H9 (cell line): ENCODE measurements at regions not wholly inside any gene's neighbourhood (a gene's known extent, or its start where the extent isn't known, plus 50 kb on each side); places are given as distances from the start of the nearest gene placed in this dataset.

Experiments used
- DNase-seq: peaks from one replicate; pipeline ENCODE4 v3.0.0-alpha.2; 2017
- H2AFZ ChIP-seq: one replicate; pipeline ENCODE4 v1.6.1; 2013; ENCODE audit warnings: mild to moderate bottlenecking, low read length, control low read depth, moderate library complexity
- H2AK5ac ChIP-seq: 2 replicates; pipeline ENCODE4 v1.6.1; 2013; ENCODE audit warnings: low read length, control low read depth, mixed read lengths; ENCODE audit not compliant: insufficient read length
- H2BK120ac ChIP-seq: one replicate; pipeline ENCODE4 v1.6.1; 2013; ENCODE audit warnings: low read depth, mild to moderate bottlenecking, low read length, control low read depth, inconsistent platforms; ENCODE audit not compliant: poor library complexity, severe bottlenecking
- H2BK12ac ChIP-seq: 2 replicates; pipeline ENCODE4 v1.6.1; 2013; ENCODE audit warnings: low read length, control low read depth, mixed read lengths, low read depth; ENCODE audit not compliant: insufficient read length
- H2BK15ac ChIP-seq: 2 replicates; pipeline ENCODE4 v1.6.1; 2013; ENCODE audit warnings: low read depth, low read length, control low read depth
- H2BK20ac ChIP-seq: one replicate; pipeline ENCODE4 v1.6.1; 2013; ENCODE audit warnings: low read depth, mild to moderate bottlenecking, low read length, control low read depth, inconsistent platforms; ENCODE audit not compliant: poor library complexity, severe bottlenecking
- H2BK5ac ChIP-seq: 2 replicates; pipeline ENCODE4 v1.6.1; 2013; ENCODE audit warnings: low read length, control low read depth, mixed read lengths; ENCODE audit not compliant: insufficient read length
- H3K14ac ChIP-seq: 2 replicates; pipeline ENCODE4 v1.6.1; 2013; ENCODE audit warnings: low read length, control low read depth; ENCODE audit not compliant: insufficient read depth
- H3K18ac ChIP-seq: 2 replicates; pipeline ENCODE4 v1.6.1; 2013; ENCODE audit warnings: low read depth, mild to moderate bottlenecking, mixed read lengths, low read length, control low read depth; ENCODE audit not compliant: insufficient read length
- H3K23ac ChIP-seq: 2 replicates; pipeline ENCODE4 v1.6.1; 2013; ENCODE audit warnings: low read length, control low read depth, mixed read lengths, low read depth; ENCODE audit not compliant: insufficient read length
- H3K23me2 ChIP-seq: 2 replicates; pipeline ENCODE4 v1.6.1; 2013; ENCODE audit warnings: low read depth, mild to moderate bottlenecking, mixed read lengths, low read length, control low read depth; ENCODE audit not compliant: insufficient read length, poor library complexity, severe bottlenecking
- H3K27ac ChIP-seq: 2 replicates; pipeline ENCODE4 v1.5.1; 2013; ENCODE audit warnings: low read length, control low read depth, mixed read lengths, low read depth; ENCODE audit not compliant: insufficient read length
- H3K27me3 ChIP-seq: 2 replicates; pipeline ENCODE4 v1.6.1; 2013; ENCODE audit warnings: low read length, control low read depth, inconsistent platforms; ENCODE audit not compliant: insufficient read depth
- H3K4ac ChIP-seq: 2 replicates; pipeline ENCODE4 v1.6.1; 2013; ENCODE audit warnings: low read depth, mild to moderate bottlenecking, control low read depth, inconsistent platforms, low read length, moderate library complexity
- H3K4me1 ChIP-seq: 2 replicates; pipeline ENCODE4 v1.6.1; 2013; ENCODE audit warnings: low read length, control low read depth, inconsistent platforms; ENCODE audit not compliant: insufficient read depth
- H3K4me2 ChIP-seq: 2 replicates; pipeline ENCODE4 v1.6.1; 2013; ENCODE audit warnings: low read length, control low read depth, mixed read lengths; ENCODE audit not compliant: insufficient read length, insufficient read depth
- H3K56ac ChIP-seq: 2 replicates; pipeline ENCODE4 v1.6.1; 2013; ENCODE audit warnings: low read depth, mild to moderate bottlenecking, mixed read lengths, low read length, control low read depth; ENCODE audit not compliant: insufficient read length
- H3K79me1 ChIP-seq: 2 replicates; pipeline ENCODE4 v1.6.1; 2013; ENCODE audit warnings: low read depth, mild to moderate bottlenecking, moderate library complexity, low read length, control low read depth, inconsistent platforms; ENCODE audit not compliant: insufficient read depth, poor library complexity, severe bottlenecking
- H3K79me2 ChIP-seq: 2 replicates; pipeline ENCODE4 v1.6.1; 2013; ENCODE audit warnings: low read length, control low read depth, inconsistent platforms; ENCODE audit not compliant: insufficient read depth
- H3K9ac ChIP-seq: 2 replicates; pipeline ENCODE4 v1.6.1; 2013; ENCODE audit warnings: low read length, control low read depth, mixed read lengths; ENCODE audit not compliant: insufficient read length; ENCODE audit errors: extremely low read depth
- H3K9me3 ChIP-seq: one replicate; pipeline ENCODE4 v1.6.1; 2013; ENCODE audit warnings: low read depth, low read length, inconsistent platforms; ENCODE audit not compliant: control insufficient read depth
- H3T11ph ChIP-seq: one replicate; pipeline ENCODE4 v1.6.1; 2013; ENCODE audit warnings: mild to moderate bottlenecking, low read length, control low read depth, inconsistent platforms
- H4K20me1 ChIP-seq: one replicate; pipeline ENCODE4 v1.6.1; 2013; ENCODE audit not compliant: control insufficient read depth, insufficient read length, insufficient read depth
- H4K5ac ChIP-seq: 2 replicates; pipeline ENCODE4 v1.6.1; 2013; ENCODE audit warnings: low read depth, mild to moderate bottlenecking, mixed read lengths, low read length, control low read depth; ENCODE audit not compliant: insufficient read length
- H4K8ac ChIP-seq: replicated peaks from 2 replicates; pipeline ENCODE4 v1.6.1; 2013; ENCODE audit warnings: low read length, control low read depth, mixed read lengths, low read depth; ENCODE audit not compliant: insufficient read length
- H4K91ac ChIP-seq: 2 replicates; pipeline ENCODE4 v1.6.1; 2013; ENCODE audit warnings: low read depth, mild to moderate bottlenecking, moderate library complexity, mixed read lengths, low read length, control low read depth; ENCODE audit not compliant: insufficient read length
- H3K27ac Mint-ChIP-seq, 3 experiments: 2 replicates in 2 of 3; 3 replicates in 1 of 3; pipeline ENCODE4 v1.8.0; 2020 to 2021; ENCODE audit warnings: mixed read lengths in 3 of 3, mild to moderate bottlenecking in 1 of 3, moderate library complexity in 1 of 3
- H3K27me3 Mint-ChIP-seq: 2 replicates; pipeline ENCODE4 v1.8.0; 2021; ENCODE audit warnings: low read depth, mild to moderate bottlenecking, moderate library complexity, mixed read lengths
- H3K36me3 Mint-ChIP-seq, 3 experiments: 2 replicates in 2 of 3; 3 replicates in 1 of 3; pipeline ENCODE4 v1.8.0; 2020 to 2021; ENCODE audit warnings: low read depth in 3 of 3, mixed read lengths in 3 of 3; ENCODE audit not compliant: insufficient read depth in 1 of 3
- H3K4me1 Mint-ChIP-seq, 2 experiments: 2 replicates each; pipeline ENCODE4 v1.8.0; 2020; ENCODE audit warnings: mixed read lengths in 2 of 2
- H3K4me3 Mint-ChIP-seq, 2 experiments: 2 replicates in 1 of 2; 3 replicates in 1 of 2; pipeline ENCODE4 v1.8.0; 2020 to 2021; ENCODE audit warnings: mild to moderate bottlenecking in 2 of 2, mixed read lengths in 2 of 2, moderate library complexity in 1 of 2
- H3K9me3 Mint-ChIP-seq, 2 experiments: 2 replicates in 1 of 2; 3 replicates in 1 of 2; pipeline ENCODE4 v1.8.0; 2020; ENCODE audit warnings: mild to moderate bottlenecking in 2 of 2, mixed read lengths in 2 of 2, moderate library complexity in 1 of 2
- CTCF ChIP-seq: fragments of 200-600 bp; sonication (generic); conservative IDR thresholded peaks from 3 replicates; pipeline ENCODE4 v1.8.0; 2021; ENCODE audit warnings: antibody characterized with exemption, mild to moderate bottlenecking
- WGBS: extraction: QIAGEN DNeasy Blood & Tissue Kit; methylation state at CpG from one replicate; pipeline ENCODE4 v1.1.7; 2013; ENCODE audit warnings: missing lambda C conversion rate, low lambda C conversion rate, mixed read lengths; ENCODE audit not compliant: insufficient read length; ENCODE audit errors: extremely low coverage; 5-methylcytosine and 5-hydroxymethylcytosine counted together

- no peak for DNase-seq
- no peak overlapping the region for H2AK5ac ChIP-seq
- no peak overlapping the region for H4K5ac ChIP-seq
- H3K4me2 ChIP-seq, result no peak overlapping the region
- H3K18ac ChIP-seq, result no peak overlapping the region
- H3K56ac ChIP-seq, result no peak overlapping the region
- no peak overlapping the region for H2BK5ac ChIP-seq
- H4K91ac ChIP-seq, result no peak overlapping the region
- H3T11ph ChIP-seq, result no peak overlapping the region
- H3K27ac ChIP-seq, result no peak overlapping the region
- H2BK15ac ChIP-seq, result no peak overlapping the region
- no CpG with 5 or more reads among the region's 7 CpGs for WGBS
- no peak overlapping the region for H2BK120ac ChIP-seq
- no peaks in the 10 kb centered on the region for H3K23me2 ChIP-seq
- H3K9ac ChIP-seq, result no peak overlapping the region
- no peaks in the 10 kb centered on the region for H3K79me1 ChIP-seq
- Mint-ChIP-seq H3K27ac (0 out of 7 replicates have a peak overlapping the region, but pooled peaks of 1 of the 3 experiments have one; percentile 30), H3K4me3 (no peak overlapping the region), H3K4me1 (no peaks in the 10 kb centered on the region), H3K36me3 (no peaks in the 10 kb centered on the region), H3K9me3 (no peaks in the 10 kb centered on the region), H3K27me3 (no peaks in the 10 kb centered on the region)
- H3K23ac ChIP-seq, result no peak overlapping the region
- no peaks in the 10 kb centered on the region for H4K20me1 ChIP-seq
- H3K14ac ChIP-seq, result no peak overlapping the region
- no peak overlapping the region for H4K8ac ChIP-seq
- H3K4ac ChIP-seq, result no peak overlapping the region
- no peaks in the 10 kb centered on the region for H3K9me3 ChIP-seq
- no peaks in the 10 kb centered on the region for H3K27me3 ChIP-seq
- no peak overlapping the region for H2AFZ ChIP-seq
- H2BK12ac ChIP-seq, result no peak overlapping the region
- H3K79me2 ChIP-seq, result no peaks in the 10 kb centered on the region
- no peak overlapping the region for H2BK20ac ChIP-seq
- no peaks in the 10 kb centered on the region for H3K4me1 ChIP-seq
- no peak for TF ChIP-seq CTCF
Measured at GRCh38 chr5:164651546-164652275, 1146.3 kb downstream of the MAT2B start.
